ENCODE measurements at regions not wholly inside any gene's neighbourhood (a gene's known extent, or its start where the extent isn't known, plus 50 kb on each side); places are given as distances from the start of the nearest gene placed in this dataset.

DNA sequence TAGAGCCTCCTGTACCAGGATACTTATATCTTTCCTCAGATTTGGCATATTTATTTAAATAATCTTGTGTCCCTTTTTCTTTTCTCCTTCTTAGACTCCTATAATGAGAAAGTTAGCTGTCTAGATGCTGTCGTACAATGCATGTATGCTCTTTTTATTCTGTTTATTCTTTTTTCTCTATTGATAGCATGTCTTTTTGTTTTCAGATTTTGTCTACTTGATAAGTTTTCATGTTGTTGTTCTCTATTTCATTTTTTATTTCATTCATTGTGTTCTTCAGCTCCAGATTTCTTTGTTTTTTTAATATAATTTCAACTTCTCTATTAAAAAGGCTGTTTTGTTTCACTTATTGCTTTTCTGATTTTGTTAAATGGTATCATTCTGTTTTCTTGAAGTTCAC, 674.3 kb upstream of the POU3F3 start:
- no peak for DNase-seq

DNA sequence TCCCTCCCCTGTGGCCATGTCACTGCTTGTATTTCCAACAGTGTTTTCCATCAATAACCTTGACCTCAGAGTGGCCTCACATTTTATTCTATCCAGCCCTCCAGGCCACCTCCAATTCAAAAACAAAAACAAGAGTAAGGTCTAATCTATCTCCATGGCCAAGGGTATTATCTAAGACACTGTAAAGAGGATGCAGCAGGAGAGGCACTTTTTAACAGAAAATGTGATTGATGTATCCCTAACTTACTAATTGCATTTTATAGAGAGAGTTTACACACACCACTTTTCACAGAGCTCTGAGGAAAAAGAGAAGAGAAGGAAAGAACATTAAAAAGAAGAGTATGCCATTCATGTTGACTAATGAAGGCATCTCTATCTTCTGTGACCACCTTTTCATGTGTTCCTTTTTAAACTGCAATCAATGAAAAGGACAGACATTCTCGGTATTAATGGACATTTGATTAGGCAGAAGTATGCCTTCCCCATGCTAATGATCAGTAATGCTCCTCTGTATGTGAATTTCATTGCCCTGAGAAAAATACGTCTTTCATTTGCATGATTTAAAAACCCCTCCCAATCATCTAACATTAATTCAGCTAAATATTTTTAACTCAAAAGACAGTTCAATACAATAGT, 653.3 kb upstream of the POU3F3 start:
- no peak for DNase-seq

DNA sequence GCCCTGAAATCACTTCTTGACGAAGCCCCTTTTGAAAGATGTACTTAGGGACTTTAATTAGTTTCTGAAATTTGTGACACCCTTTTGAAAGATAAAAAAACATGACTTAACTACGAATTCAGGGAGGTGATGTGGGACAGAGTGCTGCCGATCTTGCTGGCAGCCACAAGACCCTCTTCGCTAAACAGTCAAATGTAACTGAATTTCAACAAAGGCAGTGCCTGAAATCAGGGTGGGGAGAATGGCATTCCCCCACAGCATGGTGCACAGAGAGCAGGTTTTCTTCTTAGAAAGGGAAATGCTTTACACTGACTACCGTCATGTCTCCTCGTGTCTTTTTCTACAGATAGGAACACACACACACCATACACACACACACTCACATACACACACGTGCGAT, 640.2 kb upstream of the POU3F3 start:
- no peak for DNase-seq

DNA sequence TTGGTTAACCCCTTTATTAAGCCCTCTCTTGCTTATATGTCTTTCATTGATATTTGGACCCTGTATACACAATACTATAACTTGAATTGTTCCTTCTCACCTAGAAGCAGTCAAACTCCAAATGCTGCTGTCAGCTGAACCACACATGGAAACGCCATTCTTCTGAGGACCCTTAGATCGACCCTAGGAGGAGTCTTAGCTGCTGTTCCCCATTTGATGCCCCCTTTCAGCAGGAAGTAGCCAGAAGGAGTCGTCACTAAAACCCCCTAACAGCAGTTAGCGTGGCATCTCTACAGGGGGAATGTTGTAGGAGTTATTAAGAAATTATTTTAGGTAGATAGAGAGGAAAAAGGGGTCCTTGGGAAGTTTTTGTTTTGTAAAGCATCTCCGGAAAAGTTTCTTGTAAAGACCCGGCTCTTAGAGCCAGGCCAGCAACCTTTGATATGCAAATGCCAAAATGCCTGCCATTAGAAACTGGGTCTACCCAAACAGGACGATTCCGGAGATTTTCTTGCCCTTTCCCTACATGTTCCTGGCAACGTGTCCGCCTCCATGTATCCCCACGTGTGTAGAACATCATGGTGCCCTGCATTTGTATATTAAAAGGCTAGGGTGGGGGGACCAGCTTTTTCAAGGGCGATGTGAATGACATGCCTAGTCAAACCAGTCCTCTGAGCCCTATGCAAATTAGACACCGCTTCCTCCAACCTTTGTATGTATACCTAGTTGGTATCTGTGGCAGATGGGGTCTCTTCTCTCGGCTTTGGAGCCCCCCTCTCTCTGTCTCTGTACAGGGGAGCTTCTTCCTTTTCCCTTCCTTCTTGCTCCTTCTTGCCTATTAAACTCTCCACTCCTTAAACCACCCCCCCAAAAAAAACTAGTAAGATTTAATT, 638.4 kb upstream of the POU3F3 start:
- DNase-seq: no peak

DNA sequence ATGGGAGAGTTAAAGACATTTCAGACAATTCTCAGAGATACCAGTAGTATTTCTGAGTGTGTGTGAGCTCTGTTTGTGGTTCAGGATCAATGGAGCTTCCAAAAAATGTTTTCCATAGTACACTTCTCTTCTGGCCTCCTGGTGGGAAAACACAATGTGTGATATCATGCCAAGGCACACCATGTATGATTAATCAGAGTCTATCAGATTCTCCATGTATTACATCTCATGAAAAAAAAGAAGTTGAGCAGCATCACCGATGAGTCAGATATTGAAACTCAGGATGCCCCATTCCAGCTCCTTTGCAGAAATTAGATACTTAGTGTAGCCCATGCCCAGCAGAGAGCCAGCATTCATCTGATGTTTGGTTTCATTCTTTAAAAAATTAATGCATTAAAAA, 620.3 kb upstream of the POU3F3 start:
- DNase-seq: no peak

DNA sequence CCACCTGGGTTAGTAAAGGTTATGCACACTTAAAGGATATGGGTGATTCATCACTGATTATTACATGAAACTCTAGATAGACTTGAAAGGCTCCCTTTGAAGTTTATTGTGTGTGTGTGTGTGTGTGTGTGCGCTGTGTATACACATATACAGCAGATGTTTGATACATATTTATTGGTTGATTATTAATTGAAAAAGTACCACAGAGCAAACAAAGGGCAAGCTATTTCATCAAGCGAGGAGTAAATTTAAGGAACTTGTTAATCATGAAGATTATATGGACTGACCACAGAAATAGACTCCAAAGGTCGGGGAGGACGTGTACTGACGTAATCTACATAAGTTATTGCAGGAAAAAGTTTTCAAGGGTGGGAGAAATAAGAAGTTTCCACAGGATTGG, 617.4 kb upstream of the POU3F3 start:
- no peak for DNase-seq

DNA sequence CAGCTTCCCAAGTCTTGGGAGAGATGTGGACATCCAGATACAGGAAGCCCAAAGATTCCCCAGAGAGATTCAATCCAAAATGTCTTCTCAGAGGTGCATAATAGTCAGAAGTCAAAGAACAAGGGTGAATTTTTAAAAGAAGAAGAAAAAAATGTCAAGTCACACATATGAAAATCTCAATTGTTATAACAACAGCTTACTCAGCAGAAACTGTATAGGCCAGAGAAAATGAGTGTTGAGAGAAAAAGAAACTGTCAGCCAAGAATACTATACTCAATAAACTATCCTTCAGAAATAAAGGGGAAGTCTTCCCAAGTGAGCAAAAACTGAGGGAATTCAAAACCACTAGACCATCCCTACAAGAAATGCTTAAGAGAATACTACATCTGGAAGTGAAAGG, 612.9 kb upstream of the POU3F3 start:
- no peak for DNase-seq

DNA sequence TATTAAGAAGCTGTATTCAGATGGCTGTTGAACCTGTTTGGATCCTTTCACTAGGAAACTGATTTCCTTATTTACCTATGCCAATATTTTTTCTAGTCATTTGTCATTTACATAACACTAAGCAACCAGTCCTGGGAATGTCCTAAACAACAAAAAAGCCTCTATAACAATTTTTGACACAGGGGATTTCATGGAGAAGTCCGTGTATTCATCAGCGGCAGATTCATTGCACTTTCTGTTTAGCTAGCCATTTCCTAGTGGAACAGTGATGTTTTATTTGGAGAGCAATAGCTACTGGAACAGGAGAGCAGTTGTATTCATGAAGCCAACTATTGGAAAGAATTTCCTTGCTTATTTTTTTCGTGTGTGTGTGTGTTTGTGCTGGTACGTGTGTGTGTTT, 604.3 kb upstream of the POU3F3 start:
- no peak for DNase-seq

DNA sequence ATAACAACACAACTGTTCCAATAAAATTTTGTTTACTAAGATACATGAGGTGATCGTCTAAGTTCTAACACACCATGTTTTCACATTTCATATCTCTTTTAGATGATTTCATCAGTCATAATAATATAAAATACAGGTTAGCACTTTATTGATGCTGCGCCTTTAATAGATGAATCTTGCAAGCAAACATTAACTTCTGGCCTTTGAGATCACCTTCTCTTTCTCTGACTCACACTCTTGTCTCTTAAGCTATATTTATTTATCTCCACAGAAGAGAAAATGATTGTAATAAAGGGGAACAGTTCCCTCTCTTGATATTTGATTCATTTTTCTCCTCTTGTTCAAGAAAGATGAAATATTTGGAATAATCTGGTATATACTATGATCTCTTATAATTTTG, 603.3 kb upstream of the POU3F3 start:
- no peak for DNase-seq

DNA sequence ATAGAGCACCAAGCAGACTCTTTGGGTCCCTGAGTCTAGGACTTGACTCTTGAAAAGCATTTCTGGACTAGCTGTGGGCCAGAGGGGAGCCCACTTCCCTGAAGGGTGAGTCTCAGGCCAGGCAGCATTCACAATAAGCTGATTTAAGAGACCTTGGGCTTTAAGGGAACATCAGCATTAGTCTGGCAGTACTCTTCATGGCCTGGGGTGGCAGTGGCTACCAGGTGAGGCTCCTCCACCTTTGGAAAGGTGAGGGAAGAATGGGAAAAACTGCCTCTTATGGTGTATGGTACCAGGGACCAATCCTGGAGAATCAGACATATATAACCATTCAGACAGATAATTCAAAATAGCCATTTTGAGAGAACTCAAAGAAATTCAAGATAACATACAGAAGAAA, 599.9 kb upstream of the POU3F3 start:
- no peak for DNase-seq

DNA sequence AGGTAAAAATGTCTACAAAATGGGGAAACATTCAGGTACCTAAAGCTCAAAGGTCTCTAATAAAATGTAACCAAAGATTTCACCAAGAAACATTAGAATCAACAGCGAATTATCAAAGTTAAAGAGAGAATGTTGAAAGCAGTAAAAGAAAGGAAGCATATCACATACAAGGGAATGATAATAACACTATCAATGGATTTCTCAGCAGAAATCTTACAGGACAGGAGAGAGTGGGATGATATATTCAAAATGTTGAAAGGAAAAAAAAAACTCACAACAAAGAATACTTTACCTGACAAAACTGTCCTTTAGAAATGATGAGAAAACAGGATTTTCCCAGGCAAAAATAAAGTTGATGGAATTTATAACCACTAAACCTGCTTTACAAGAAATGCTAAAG, 591.2 kb upstream of the POU3F3 start:
- DNase-seq: no peak

DNA sequence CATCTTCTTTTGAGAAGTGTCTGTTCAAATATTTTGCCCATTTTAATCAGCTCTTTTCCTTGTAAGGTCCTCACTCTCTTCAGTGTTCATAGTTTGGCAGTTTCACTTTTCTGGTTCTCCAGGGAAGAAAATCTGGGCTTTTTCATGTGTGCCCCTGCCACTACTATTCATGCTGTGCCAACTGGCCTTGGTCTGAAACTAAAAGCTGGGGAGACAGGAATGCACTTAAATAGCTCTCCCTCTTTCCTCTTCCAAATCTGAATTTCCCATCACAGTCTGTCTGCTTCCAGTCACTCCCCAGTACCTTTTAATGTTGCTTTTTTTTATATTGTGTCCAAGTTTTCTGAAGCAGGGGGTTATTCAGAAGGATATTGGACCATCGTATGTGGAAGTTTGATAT, 574.3 kb upstream of the POU3F3 start:
- no peak for DNase-seq

DNA sequence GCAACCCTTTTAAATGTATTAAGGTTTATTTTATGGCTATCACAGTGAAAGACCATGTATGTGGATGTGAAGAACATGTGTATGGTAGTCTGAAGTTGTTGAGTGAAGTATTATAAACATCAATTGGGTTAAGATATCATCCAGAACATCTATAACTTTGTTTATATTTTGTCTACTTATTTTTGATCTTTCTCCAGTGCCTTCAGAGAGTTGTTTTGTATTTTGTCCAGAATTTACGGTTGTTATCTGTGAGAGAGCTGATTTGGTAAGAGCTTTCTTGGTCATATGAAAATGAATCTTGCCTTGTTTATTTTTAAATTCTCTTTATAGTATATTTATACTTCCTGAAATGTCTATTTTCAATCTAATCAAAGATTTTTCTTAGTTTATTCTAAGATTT, 573.7 kb upstream of the POU3F3 start:
- DNase-seq: no peak

DNA sequence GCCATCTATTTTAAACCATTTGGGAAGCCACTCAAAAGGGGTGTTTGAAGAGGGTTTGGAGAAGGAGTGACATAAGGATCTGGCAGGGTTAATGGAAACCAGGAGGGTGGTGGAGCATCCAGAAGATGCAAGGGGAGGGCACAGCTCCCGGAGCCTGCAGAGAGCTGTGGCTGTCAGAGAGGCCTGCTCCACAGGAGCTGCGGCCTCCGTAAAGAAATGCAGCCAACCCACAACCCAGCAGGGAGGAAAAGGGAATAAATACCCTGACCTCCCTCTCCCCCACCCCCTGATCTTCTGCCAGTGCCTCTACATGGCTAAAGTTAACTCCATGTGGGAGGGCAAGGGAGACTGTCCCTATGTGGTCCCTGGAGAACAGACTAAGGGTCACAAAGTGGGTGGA, 567.1 kb upstream of the POU3F3 start:
- no peak for DNase-seq

DNA sequence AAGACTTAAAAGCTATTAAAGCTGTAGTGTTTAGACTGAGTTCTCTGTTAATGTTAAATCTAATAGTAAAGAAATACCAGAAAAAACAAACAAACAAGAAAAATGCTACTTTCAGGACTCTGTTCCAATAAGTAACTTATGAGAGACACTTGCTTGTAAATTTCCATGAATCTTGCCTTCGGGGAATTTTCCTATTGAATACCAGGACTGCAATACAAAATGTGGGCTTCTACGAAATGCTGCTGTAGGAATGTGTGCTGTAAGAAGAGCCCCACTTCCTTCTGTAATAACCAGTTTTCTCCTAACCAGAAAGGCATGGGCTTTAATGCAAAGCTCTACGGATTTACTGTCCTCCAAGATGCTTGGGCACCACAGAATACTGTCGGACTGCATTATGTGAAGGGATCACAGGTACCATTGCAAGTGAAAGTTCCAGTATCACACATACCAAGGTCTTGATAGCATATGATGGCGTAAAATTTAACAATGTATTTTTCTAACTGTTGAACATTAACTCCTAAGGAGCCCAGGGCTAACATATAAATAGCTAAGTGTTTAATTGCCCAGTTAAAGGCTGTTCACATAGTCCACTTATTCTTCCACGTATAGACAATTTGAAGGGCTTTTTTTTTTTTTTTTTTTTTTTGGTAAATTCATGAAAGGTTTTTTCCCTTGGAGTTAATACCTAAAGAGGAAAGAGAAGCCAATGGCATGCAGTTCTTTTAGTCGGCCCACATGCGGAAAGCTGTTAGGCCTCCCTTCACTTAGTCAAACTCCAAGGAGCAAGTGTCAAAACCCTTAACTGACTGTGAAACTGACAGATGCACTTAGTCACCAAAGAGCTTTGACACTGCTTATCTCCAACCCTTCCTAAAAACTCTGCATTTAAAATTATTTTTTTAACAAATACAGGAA, 564.0 kb upstream of the POU3F3 start:
- DNase-seq: no peak

DNA sequence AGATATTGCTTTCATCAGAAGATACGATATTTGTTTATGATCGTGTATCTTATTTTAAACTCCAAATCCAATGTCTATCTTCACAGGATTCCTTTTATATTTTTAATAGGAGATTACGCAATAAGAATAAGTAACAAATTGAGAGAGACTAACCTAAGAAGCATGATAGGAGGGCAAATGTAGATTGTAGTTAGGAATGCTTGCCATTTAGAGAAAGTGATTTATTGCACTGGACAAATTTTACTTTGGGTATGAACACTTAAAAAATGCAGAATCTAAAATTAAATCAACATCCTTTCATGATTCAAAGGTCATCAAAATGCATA, 563.4 kb upstream of the POU3F3 start:
- DNase-seq: no peak

DNA sequence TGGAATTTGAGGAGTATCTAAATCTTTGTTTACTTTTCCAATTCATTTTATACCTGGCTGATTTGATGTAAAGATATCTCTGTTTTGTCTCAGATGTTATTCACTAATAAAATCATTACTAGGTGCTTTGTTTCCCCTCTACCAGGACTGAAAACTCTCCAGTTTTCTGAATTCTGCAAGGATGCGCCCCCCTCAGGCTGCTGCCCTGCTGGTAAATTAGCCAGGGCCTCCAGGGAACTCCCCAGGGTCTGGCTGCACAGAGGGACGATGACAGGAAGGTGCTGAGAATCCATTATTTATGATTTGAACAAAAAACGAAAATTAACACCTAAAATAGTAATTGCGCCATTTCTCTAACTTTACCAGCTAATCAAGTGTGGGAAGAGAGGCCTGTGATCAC, 541.2 kb upstream of the POU3F3 start:
- no peak for DNase-seq

DNA sequence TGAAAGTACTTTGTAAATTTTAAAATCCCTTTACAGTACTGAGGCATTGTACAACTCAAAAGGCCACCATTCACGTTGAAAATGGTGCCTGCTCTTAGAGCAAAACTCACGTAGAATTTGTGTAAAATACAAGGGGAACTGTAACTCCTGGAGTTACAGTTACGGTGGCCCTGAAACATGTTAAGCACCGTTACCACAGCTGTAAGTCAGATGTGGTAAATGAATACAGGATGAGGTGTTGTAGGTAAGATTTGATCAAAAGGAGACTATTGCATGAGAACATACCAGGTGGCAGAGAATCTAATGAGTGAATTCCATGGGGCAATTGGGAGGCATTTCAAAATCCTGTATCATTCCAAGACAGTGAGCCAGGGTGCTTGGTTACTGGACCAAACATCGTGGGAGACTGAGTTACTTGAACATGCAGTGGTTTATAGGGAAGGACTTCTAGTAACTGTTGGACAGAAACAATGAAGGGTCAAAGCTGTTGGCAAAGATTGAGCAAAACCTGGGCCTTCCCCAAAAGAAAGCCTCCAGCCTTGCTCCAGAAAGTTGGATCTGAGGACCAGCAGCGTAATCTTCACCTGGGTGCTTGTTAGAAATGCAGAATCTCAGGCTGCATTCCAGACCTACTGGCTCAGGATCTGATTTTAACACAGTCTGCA, 535.8 kb upstream of the POU3F3 start:
- no peak for DNase-seq

DNA sequence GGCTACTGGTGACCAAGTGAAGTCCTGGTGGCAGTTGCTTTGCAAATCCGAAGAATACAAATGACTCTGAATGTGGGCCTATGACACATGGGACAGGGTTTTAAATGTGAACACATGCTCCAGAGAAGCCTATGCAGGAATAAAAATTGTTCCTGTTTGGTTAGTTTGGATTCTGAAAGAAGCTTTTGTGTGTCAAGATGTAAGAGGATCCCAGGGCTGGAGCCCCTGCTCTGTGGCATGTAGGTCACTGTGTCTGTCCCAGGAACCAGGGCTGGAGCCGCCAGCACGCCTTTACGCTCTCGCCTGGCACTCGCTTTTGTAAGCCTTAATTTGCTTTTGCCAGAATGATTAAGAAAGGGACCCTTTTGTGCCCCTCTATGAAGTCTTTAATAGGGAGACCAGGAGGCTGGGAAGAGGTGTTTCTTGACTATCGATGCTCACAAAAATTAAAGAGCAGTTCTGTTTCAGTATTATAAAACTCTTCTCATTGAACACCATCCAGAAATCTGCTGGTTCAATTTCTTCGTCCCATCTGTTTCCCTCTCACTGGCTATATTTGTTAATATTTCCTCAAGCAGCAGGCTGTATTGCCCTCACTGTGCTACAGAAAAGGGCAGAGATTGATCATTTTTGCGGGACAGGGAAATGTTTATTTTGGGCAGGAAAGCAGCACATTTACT, 532.7 kb upstream of the POU3F3 start:
- no peak for DNase-seq

DNA sequence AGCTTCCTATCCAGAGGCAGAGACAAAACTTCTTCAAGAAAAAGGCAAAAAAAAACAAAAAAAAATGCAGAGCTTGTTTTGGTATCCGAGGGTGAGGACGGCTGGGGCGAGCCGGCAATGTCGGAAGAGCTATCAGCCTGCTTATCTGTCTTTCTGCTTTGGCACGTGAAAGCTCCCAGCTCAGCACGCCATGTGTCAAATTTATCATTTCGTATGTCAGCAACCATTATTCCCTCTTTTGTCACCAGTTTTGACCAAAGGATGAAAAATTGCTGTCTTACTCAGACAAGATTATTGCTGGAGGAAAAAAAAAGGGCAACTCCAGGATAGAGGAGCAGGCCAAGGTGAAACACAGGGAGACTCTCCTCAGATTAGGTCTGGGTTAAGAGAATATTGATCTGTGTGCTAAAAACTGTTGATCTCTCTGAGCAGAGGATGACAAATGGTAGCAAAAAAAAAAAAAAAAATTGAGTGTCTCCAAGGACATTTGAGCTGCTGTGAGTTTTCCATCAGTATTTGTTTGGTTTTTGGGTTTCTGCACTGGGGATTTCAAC, 532.0 kb upstream of the POU3F3 start:
- no peak for DNase-seq

DNA sequence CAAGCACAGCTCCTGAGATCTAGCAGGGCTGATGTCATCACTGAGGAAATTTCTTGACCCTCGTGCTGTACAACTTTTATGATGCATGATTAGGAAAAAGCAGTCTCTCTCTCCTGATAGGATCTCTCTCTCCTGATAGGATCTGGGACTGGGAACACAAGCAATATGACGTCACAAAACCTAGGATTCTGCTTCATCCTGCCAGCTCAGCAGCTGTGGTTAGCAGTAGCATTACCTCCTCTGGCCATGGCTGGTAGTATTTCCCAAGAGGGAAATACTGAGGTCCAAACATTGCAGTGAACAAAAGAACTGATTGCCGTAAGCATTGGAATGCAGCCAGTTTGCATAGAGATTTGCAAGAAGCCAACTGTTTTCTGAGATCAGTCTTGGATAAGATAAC, 521.2 kb upstream of the POU3F3 start:
- DNase-seq: no peak

DNA sequence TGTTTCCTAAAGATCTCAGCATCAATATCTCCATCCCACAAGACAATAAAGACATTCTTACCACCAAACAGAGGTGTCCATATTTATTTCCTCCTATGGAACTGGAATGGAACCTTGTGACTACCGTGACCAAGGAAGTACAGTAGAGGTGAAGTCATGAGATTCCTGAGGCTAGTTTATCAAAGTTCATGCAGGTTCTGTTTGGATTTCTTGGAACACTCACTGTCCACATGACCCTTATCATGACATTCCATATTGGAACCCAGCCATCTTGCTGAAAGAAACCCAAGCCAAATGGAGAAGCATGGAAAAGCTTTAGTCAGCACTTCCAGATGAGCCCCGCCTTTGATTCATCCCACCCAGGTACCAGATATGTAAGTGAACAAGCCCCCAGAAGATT, 516.0 kb upstream of the POU3F3 start:
- DNase-seq: no peak

Data from stimulated activated naive CD4-positive, alpha-beta T cell (primary cell).